WTC11 (cell line): ENCODE measurements at regions not wholly inside any gene's neighbourhood (a gene's known extent, or its start where the extent isn't known, plus 50 kb on each side); places are given as distances from the start of the nearest gene placed in this dataset.

Source experiments
- ATF2 ChIP-seq: sonication (generic); formaldehyde crosslinking; IDR thresholded peaks from 2 replicates; pipeline ENCODE4 v1.8.1; 2022; ENCODE audit warnings: low read depth, missing genetic modification reagents, borderline replicate concordance
- ATF6 ChIP-seq: sonication (generic); formaldehyde crosslinking; IDR thresholded peaks from 2 replicates; pipeline ENCODE4 v1.8.1; 2023; ENCODE audit warnings: mild to moderate bottlenecking, missing genetic modification reagents
- CBFB ChIP-seq: sonication (generic); formaldehyde crosslinking; IDR thresholded peaks from 2 replicates; pipeline ENCODE4 v1.8.1; 2022; ENCODE audit warnings: mild to moderate bottlenecking, low read depth, missing genetic modification reagents
- CTCF ChIP-seq: fragments of 200-600 bp; IDR thresholded peaks from 2 replicates; pipeline ENCODE4 v1.8.0; 2022; ENCODE audit warnings: antibody characterized with exemption
- FOXJ3 ChIP-seq: sonication (generic); formaldehyde crosslinking; IDR thresholded peaks from 2 replicates; pipeline ENCODE4 v1.9.0; 2021; ENCODE audit warnings: missing genetic modification reagents, mild to moderate bottlenecking, borderline replicate concordance
- GABPB1 ChIP-seq: sonication (generic); formaldehyde crosslinking; IDR thresholded peaks from 2 replicates; pipeline ENCODE4 v1.8.1; 2023; ENCODE audit warnings: mild to moderate bottlenecking, missing genetic modification reagents
- PRDM15 ChIP-seq: sonication (generic); formaldehyde crosslinking; IDR thresholded peaks from 2 replicates; pipeline ENCODE4 v1.8.0; 2022; ENCODE audit warnings: missing genetic modification reagents
- SP1 ChIP-seq: sonication (generic); formaldehyde crosslinking; conservative IDR thresholded peaks from 2 replicates; pipeline ENCODE4 v1.8.1; 2022; ENCODE audit warnings: missing genetic modification reagents
- TCF7 ChIP-seq: sonication (generic); formaldehyde crosslinking; IDR thresholded peaks from 2 replicates; pipeline ENCODE4 v1.8.0; 2022; ENCODE audit warnings: mild to moderate bottlenecking, low read depth, missing genetic modification reagents, moderate library complexity
- USF1 ChIP-seq: sonication (generic); formaldehyde crosslinking; IDR thresholded peaks from 2 replicates; pipeline ENCODE4 v1.8.0; 2022; ENCODE audit warnings: mild to moderate bottlenecking, missing genetic modification reagents
- ZNF423 ChIP-seq: fragments of 250-450 bp; sonication (Bioruptor Pico); IDR thresholded peaks from 2 replicates; pipeline ENCODE4 v2.1.2; 2022; ENCODE audit warnings: mild to moderate bottlenecking, moderate library complexity
- ZNF512 ChIP-seq: sonication (generic); formaldehyde crosslinking; IDR thresholded peaks from 2 replicates; pipeline ENCODE4 v1.8.1; 2022; ENCODE audit warnings: missing genetic modification reagents, borderline replicate concordance
- ZSCAN18 ChIP-seq: fragments of 250-450 bp; sonication (Bioruptor Pico); IDR thresholded peaks from 2 replicates; pipeline ENCODE4 v2.1.2; 2022; ENCODE audit warnings: mild to moderate bottlenecking, moderate library complexity

GRCh38 chr7:41777894-41778596 is 75.2 kb upstream of the INHBA start:
- TF ChIP-seq CTCF (no peak), PRDM15 (CRISPR knock-in tag) (no peak), ATF6 (CRISPR knock-in tag) (no peak), USF1 (no peak), SP1 (CRISPR knock-in tag) (no peak), ATF2 (CRISPR knock-in tag) (no peak), TCF7 (no peak), ZNF512 (no peak), FOXJ3 (CRISPR knock-in tag) (no peak), CBFB (CRISPR knock-in tag) (no peak), ZSCAN18 (CRISPR knock-in tag) (no peak), GABPB1 (CRISPR knock-in tag) (no peak), ZNF423 (CRISPR knock-in tag) (no peak)
